ENCODE measurements at regions not wholly inside any gene's neighbourhood (a gene's known extent, or its start where the extent isn't known, plus 50 kb on each side); places are given as distances from the start of the nearest gene placed in this dataset.
"Not testable (repeated sequence)": the region's sequence is repeated elsewhere in the genome, so short reads cannot be mapped to it uniquely, and the experiment has no call there.

DNA sequence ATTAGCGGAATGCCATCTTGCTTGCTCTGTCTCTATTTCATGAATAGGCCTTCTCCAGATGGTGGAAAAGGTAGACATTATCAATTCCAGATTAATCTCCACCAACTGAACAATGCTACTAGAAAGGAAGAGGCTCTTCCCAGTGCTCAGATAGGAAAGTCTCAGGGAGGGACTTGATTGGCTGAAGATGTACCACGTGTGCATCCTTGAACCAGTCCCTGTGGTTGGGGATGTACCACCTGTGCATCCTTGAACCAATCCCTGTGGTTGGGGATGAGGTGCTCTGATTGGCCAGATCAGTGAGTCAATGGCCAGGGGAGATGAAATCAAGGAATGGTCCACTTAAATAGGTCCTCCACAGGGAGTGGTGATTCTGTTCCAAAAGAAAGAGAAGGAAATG is 246.2 kb downstream of the NPIPA7 start:
- not testable (repeated sequence) for DNase-seq

DNA sequence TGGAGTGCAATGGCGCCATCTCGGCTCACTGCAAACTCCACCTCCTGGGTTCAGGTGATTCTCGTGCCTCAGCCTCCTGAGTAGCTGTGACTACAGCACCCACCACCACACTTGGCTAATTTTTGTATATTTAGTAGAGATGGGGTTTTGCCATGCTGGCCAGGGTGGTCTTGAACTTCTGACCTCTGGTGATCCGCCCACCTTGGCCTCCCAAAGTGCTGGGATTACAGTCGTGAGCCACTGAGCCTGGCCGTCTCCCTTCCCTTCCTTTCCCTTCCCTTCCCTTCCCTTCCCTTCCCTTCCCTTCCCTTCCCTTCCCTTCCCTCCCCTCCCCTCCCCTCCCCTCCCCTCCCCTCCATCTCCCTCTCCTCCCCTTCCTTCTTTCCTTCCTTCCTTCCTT is 248.9 kb downstream of the NPIPA7 start:
- DNase-seq: not testable (repeated sequence)

GRCh38 chr16:16638231-16638630 is 259.3 kb downstream of the NPIPA7 start:
- DNase-seq: not testable (repeated sequence)

DNA sequence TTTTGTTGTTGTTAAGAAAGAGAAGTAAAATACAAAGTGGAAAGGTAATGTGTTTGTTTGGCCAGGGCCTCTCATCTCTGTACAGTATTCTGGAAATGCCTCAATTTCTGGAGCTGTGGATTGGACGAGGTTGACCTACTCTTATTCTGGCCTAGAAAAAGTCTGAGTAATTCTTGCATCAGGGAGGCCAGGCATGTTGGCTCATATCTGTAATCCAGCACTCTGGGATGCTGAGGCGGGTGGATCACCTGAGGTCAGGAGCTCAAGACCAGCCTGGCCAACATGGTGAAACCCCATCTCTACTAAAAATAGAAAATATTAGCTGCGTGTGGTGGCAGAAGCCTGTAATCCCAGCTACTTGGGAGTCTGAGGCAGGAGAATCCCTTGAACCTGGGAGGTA is 259.8 kb downstream of the NPIPA7 start:
- not testable (repeated sequence) for DNase-seq

GRCh38 chr16:16643828-16644227 is 264.9 kb downstream of the NPIPA7 start:
- DNase-seq: not testable (repeated sequence)

DNA sequence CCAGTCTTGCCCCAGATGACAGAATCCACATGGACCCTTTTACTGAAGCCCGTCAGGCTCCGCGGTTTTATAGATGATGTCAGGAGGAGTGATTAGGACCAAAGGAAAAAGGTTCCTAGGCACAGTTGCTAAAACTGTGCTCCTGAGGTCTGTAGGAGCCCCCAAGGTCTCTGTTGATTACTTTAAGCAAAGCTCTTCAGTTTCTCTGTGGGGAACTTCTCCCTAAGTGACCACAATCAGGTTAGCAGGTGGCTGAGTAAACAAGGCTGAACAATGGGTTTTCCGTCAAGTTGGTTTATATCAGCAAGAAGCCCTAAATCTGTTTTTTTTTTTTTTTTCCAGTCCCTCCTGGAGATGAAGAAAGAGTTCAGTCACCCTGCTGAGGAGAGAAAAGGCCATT is 269.1 kb downstream of the NPIPA7 start:
- DNase-seq: not testable (repeated sequence)

DNA sequence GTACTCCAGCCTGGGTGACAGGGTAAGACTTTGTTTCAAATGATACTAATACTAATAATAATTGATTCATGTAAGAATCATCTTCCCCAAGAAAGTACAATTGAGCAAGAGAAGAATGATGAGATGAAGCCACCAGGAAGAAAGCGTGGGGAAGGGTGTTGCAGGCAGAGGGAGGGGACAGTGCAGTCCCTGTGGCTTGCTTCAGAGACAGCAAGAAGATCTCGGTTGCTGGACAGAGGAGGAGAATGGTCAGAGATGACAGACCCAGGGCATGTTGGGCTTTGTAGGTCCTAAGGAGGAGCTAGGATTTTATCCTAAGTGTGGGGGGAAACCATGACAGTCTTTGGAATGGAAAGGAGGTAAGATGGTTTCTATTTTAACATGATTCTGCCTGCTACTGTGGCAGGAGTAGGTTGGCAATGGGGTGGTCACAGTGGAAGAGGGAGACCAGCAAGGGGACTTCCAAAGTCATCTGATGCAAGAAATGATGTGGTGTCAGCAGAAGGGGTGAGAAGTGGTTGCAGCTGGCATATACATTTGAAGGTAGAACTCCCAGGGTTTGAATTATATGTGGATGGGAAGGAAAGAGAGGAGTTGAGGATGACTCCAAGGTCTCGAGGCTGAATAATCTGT is 293.4 kb downstream of the NPIPA7 start:
- not testable (repeated sequence) for DNase-seq

DNA sequence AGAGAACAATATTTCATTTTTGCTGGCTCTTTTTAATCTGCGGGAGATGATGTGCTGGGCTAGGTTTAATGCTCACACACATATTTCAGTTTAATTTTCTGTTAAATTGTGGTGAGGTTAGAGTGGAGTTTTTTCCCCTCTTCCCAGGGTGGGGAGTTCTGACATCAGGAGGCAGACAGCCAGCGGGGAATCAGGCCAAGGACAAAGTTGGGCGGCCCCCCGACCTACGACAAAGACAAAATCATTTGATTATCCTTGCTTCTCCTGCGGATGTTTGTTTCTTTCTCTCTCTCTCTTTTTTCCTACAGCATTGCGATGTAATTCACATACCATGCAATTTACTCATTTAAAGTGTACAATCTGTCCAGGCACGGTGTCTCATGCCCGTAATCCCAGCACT is 295.9 kb downstream of the NPIPA7 start:
- not testable (repeated sequence) for DNase-seq

- DNase-seq: not testable (repeated sequence)
These were observed 342.9 kb downstream of the NPIPA7 start for GRCh38 chr16:16721849-16722248.

- not testable (repeated sequence) for DNase-seq
These were observed 343.7 kb downstream of the NPIPA7 start for GRCh38 chr16:16722666-16723065.

- not testable (repeated sequence) for DNase-seq
These were observed 345.0 kb downstream of the NPIPA7 start for GRCh38 chr16:16723819-16724519.

DNA sequence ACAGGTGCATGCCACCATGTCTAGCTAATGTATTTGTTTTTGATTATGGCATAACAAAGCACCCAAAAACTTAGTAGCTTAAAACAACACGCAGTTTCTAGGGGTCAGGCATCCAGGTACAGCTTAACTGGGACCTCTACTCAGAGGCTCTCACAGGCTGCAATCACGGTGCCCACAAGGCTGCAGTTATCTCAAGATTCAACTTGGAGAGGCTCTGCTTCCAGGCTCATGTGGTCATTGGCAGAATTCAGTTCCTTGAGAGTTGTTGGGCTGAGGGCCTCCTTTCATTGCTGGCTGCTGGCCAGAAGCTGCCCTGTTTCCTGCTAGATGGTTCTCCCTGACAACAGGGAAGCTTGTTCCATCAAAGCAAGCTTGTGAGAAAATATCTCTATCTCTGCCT is 348.1 kb downstream of the NPIPA7 start:
- DNase-seq: not testable (repeated sequence)

DNA sequence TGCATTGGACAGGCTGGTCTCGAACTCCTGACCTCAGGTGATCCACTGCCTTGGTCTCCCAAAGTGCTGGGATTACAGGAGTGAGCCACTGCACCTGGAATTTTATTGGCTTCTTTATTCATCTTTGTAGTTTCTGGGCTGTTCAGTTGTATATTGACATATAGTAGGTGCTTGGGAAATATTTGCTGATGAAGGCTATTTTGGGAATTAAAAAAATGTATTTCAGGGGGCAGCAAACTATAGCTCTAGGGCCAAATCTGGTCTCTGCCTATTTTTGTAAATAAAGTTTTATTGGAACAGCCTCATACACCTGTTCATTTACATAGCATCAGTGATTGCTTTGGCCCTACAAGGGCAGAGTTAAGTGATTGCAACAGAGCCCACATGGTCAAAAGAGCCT is 363.6 kb downstream of the NPIPA7 start:
- DNase-seq: not testable (repeated sequence)

GRCh38 chr16:16754992-16755667 is 376.2 kb downstream of the NPIPA7 start:
- peak; percentile 56 for DNase-seq

DNA sequence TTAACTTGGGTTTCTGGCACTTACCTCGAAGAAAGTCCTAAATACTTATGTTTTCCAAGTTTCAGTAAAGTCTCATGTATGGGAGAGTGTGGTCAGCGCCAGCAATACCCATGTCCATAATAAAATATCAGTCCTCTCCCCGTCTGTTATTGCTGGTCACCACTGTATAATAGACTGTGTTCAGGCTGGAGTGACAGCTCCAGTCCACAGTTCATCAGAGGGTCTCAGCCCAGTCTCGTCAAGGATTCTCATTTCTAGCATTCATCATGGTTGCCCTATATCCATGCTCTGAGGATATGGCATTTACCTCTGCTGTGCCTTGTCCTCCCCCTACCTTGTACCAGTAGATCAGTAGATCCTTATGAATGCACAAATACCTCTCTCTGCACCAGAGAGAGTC is 384.5 kb downstream of the NPIPA7 start:
- DNase-seq: no peak

DNA sequence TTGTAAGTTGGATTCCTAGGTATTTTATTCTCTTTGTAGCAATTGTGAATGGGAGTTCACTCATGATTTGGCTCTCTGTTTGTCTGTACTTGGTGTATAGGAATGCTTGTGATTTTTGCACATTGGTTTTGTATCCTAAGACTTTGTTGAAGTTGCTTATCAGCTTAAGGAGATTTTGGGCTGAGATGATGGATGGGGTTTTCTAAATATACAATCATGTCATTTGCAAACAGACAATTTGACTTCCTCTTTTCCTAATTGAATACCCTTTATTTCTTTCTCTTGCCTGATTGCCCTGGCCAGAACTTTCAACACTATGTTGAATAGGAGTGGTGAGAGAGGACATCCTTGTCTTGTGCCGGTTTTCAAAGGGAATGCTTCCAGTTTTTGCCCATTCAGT is 391.8 kb downstream of the NPIPA7 start:
- DNase-seq: not testable (repeated sequence)

DNA sequence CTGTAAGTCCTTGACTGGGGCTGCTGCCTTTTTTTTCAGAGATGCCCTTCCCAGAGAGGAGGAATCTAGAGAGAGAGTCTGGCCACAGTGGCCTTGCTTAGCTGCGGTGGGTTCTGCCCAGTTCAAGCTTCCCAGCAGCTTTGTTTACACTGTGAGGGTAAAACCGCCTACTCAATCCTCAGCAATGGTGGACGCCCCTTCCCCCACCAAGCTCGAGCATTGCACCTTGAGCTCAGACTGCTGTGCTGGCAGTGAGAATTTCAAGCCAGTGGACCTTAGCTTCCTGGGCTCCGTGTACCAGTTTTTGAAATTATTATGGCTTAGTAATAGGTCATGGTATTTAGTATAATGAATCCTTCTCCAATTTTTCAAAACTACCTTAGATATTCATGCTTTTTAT is 395.4 kb downstream of the NPIPA7 start:
- no peak for DNase-seq

DNA sequence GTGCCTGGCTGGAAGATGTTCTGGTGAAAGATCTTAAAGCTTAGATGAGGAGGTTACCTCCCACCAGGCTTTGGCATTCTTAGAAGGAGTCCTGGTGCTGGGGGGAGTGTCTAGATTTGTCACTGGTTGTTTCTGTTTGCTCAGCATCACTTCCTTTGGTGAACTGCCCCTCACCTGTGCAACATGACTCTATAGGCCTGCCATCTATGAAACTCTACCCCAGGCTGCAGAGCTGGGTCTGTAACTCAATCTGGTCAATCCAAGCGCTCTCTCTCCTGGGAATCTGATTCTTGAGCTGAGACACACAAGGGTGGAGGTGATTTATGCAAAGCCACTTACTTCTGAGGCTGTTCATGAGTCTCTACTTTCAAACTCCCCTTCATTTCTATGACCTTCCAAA is 399.4 kb downstream of the NPIPA7 start:
- DNase-seq: peak; percentile 2

- peak; percentile 31 for DNase-seq
These were observed 401.6 kb downstream of the NPIPA7 start for GRCh38 chr16:16780588-16780987.

GRCh38 chr16:16782153-16782552 is 403.2 kb downstream of the NPIPA7 start:
- DNase-seq: peak; percentile 44

DNA sequence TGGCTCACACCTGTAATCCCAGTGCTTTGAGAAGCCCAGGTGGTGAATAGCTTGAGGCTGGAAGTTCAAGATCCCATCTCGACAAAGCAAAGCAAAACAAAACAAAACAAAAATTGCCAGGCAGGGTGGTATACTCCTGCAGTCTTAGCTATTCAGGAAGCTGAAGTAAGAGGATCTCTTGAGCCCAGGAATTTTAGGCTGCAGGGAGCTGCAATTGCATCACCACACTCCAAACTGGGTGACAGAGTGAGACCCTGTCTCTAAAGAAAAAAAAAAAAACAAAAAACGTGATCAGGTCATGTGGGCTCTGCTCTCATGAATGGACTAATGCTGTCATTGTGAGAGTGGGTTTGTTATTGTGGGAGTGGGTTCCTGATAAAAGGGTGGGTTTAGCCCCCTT is 409.1 kb downstream of the NPIPA7 start:
- no peak for DNase-seq

DNA sequence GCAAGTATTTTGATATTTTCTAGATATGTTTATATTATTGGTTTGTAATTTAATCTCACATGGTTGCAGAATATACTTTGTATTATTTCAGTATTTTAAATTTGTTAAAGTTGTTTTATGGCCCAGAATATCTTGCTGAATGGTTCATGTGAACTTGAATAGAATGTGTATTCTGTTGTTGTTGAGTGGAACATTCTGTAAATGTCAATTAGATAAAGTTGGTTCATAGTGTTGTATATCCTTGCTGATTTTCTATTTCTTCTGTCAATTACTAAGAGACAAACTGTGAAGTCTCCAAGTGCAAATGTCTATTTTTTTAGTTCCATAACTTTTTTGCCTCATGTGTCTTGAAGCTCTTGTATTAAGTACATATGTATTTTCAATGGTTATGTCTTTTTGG is 411.7 kb downstream of the NPIPA7 start:
- DNase-seq: no peak

GRCh38 chr16:16791051-16791450 is 412.1 kb downstream of the NPIPA7 start:
- no peak for DNase-seq

GRCh38 chr16:16797239-16797638 is 418.3 kb downstream of the NPIPA7 start:
- no peak for DNase-seq

Data from NCI-H82 (cell line).